Osteoblast (primary cell): ENCODE measurements at regions not wholly inside any gene's neighbourhood (a gene's known extent, or its start where the extent isn't known, plus 50 kb on each side); places are given as distances from the start of the nearest gene placed in this dataset.

Experiments
- DNase-seq: peaks from one replicate; pipeline ENCODE4 v3.0.0; 2011; ENCODE audit warnings: low spot score, mixed read lengths; ENCODE audit not compliant: insufficient read length; ENCODE audit errors: missing footprints
- H2AFZ ChIP-seq: 2 replicates; pipeline ENCODE4 v1.6.0; 2011; ENCODE audit warnings: mild to moderate bottlenecking, low read length
- H3K27ac ChIP-seq: 2 replicates; pipeline ENCODE4 v1.5.1; 2011; ENCODE audit warnings: mild to moderate bottlenecking, low read depth, low read length, moderate library complexity
- H3K27me3 ChIP-seq: 2 replicates; pipeline ENCODE4 v1.6.0; 2012; ENCODE audit warnings: mild to moderate bottlenecking, control low read depth, inconsistent platforms, low read length, moderate library complexity; ENCODE audit not compliant: insufficient read depth
- H3K36me3 ChIP-seq: 2 replicates; pipeline ENCODE4 v1.5.1; 2011; ENCODE audit warnings: mild to moderate bottlenecking, low read length, control low read depth, moderate library complexity; ENCODE audit not compliant: insufficient read depth
- H3K4me1 ChIP-seq: 2 replicates; pipeline ENCODE4 v1.5.1; 2011; ENCODE audit warnings: mild to moderate bottlenecking, low read length, control low read depth, moderate library complexity; ENCODE audit not compliant: insufficient read depth
- H3K4me2 ChIP-seq: 2 replicates; pipeline ENCODE4 v1.6.0; 2011; ENCODE audit warnings: mild to moderate bottlenecking, low read length; ENCODE audit not compliant: insufficient read depth
- H3K4me3 ChIP-seq: fragments of 200-600 bp; sonication (generic); 3 replicates; pipeline ENCODE4 v1.5.1; 2012; ENCODE audit warnings: mild to moderate bottlenecking, low read length, inconsistent platforms; ENCODE audit not compliant: insufficient read depth
- H3K79me2 ChIP-seq: 2 replicates; pipeline ENCODE4 v1.6.0; 2012; ENCODE audit warnings: mild to moderate bottlenecking, low read length, control low read depth, inconsistent platforms; ENCODE audit not compliant: insufficient read depth
- H3K9me3 ChIP-seq: 2 replicates; pipeline ENCODE4 v1.5.1; 2011; ENCODE audit warnings: low read depth, low read length, control low read depth
- H4K20me1 ChIP-seq: 2 replicates; pipeline ENCODE4 v1.6.0; 2012; ENCODE audit warnings: mild to moderate bottlenecking, low read length, control low read depth; ENCODE audit not compliant: insufficient read depth
- CTCF ChIP-seq: IDR thresholded peaks from 2 replicates; pipeline ENCODE4 v1.5.1; 2011; ENCODE audit warnings: mild to moderate bottlenecking, low read depth, low read length, moderate library complexity; ENCODE audit errors: extremely low read depth

GRCh38 chr1:98101364-98101763 is 180.5 kb upstream of the DPYD start:
- DNase-seq: no peak
- Histone ChIP-seq H3K27me3 (no peaks in the 10 kb centered on the region), H2AFZ (no peak overlapping the region), H4K20me1 (no peaks in the 10 kb centered on the region), H3K4me1 (peaks cover 17% of the 10 kb centered on the region), H3K4me3 (no peak overlapping the region), H3K27ac (no peak overlapping the region), H3K9me3 (no peaks in the 10 kb centered on the region), H3K4me2 (no peak overlapping the region), H3K36me3 (no peaks in the 10 kb centered on the region), H3K79me2 (no peaks in the 10 kb centered on the region)
- no peak for TF ChIP-seq CTCF

- H3K27me3 ChIP-seq: no peaks in the 10 kb centered on the region
- DNase-seq: no peak
- H3K79me2 ChIP-seq: no peaks in the 10 kb centered on the region
- H3K4me3 ChIP-seq: no peak overlapping the region
- no peaks in the 10 kb centered on the region for H3K36me3 ChIP-seq
- no peaks in the 10 kb centered on the region for H3K9me3 ChIP-seq
- no peak overlapping the region for H3K4me2 ChIP-seq
- no peaks in the 10 kb centered on the region for H4K20me1 ChIP-seq
- no peak for TF ChIP-seq CTCF
- peaks cover 10% of the 10 kb centered on the region for H3K4me1 ChIP-seq
- H3K27ac ChIP-seq: no peak overlapping the region
- no peak overlapping the region for H2AFZ ChIP-seq
These were observed 178.7 kb upstream of the DPYD start for GRCh38 chr1:98099501-98099900.

GRCh38 chr1:98098473-98098872 is 177.6 kb upstream of the DPYD start:
- no peaks in the 10 kb centered on the region for H3K9me3 ChIP-seq

GRCh38 chr1:98090351-98090750 is 169.5 kb upstream of the DPYD start:
- Histone ChIP-seq H3K27ac (no peak overlapping the region), H2AFZ (no peak overlapping the region), H3K9me3 (no peaks in the 10 kb centered on the region), H3K36me3 (no peaks in the 10 kb centered on the region), H3K4me3 (no peak overlapping the region), H4K20me1 (no peaks in the 10 kb centered on the region), H3K4me1 (peaks cover 13% of the 10 kb centered on the region), H3K79me2 (no peaks in the 10 kb centered on the region), H3K4me2 (no peak overlapping the region), H3K27me3 (no peaks in the 10 kb centered on the region)
- no peak for DNase-seq
- no peak for TF ChIP-seq CTCF

More at GRCh38 chr1:98098473-98098872, 177.6 kb upstream of the DPYD start:
- no peak overlapping the region for H3K4me3 ChIP-seq
- H3K4me1 ChIP-seq: no peaks in the 10 kb centered on the region
- no peak overlapping the region for H2AFZ ChIP-seq
- H3K27me3 ChIP-seq: no peaks in the 10 kb centered on the region
- H3K4me2 ChIP-seq: no peak overlapping the region
- no peak overlapping the region for H3K27ac ChIP-seq
- TF ChIP-seq CTCF: no peak
- H3K36me3 ChIP-seq: no peaks in the 10 kb centered on the region
- H3K79me2 ChIP-seq: no peaks in the 10 kb centered on the region
- no peak for DNase-seq
- no peaks in the 10 kb centered on the region for H4K20me1 ChIP-seq
